Panc1 (cell line): ENCODE measurements at regions not wholly inside any gene's neighbourhood (a gene's known extent, or its start where the extent isn't known, plus 50 kb on each side); places are given as distances from the start of the nearest gene placed in this dataset.

Source experiments
- ATAC-seq: fragments of 200-7000 bp; cut with Tn5 transposase; 2 replicates; pipeline ENCODE4 v1.9.1; 2020; ENCODE audit warnings: mild to moderate bottlenecking, moderate library complexity
- BruUV-seq: library from RNA; stranded (reverse); fragments of 400-500 nt; replicated peaks from 2 replicates; lab custom pipeline; 2021; lab: Mats Ljungman, UMichigan
- CTCF ChIA-PET: fragments of 300-600 bp; sonication (Branson Sonifier 250); formaldehyde crosslinking; loops from one replicate; lab custom pipeline; 2022; ENCODE audit warnings: antibody characterized with exemption; lab: Charles Lee
- POLR2A ChIA-PET: fragments of 300-600 bp; sonication (Branson Sonifier 250); formaldehyde crosslinking; loops from one replicate; lab custom pipeline; 2022; ENCODE audit warnings: antibody characterized with exemption; lab: Charles Lee
- DNase-seq: peaks from one replicate; pipeline ENCODE4 v3.0.0-alpha.2; 2010; ENCODE audit warnings: low read depth, low spot score
- H3K27ac ChIP-seq: 2 replicates; pipeline ENCODE4 v1.5.1; 2011; ENCODE audit warnings: mild to moderate bottlenecking, low read length, inconsistent platforms
- H3K27me3 ChIP-seq: fragments of 200-500 bp; sonication (Bioruptor generic); 2 replicates; pipeline ENCODE4 v1.6.0; 2014; ENCODE audit warnings: low read length, inconsistent platforms; ENCODE audit not compliant: control insufficient read depth, insufficient read depth
- H3K36me3 ChIP-seq: fragments of 200-500 bp; sonication (Bioruptor generic); 2 replicates; pipeline ENCODE4 v1.5.1; 2014; ENCODE audit warnings: inconsistent platforms, mild to moderate bottlenecking, low read length, moderate library complexity; ENCODE audit not compliant: control insufficient read depth, insufficient read depth
- H3K4me1 ChIP-seq: 2 replicates; pipeline ENCODE4 v1.5.1; 2011; ENCODE audit warnings: inconsistent platforms, mild to moderate bottlenecking, low read length, moderate library complexity; ENCODE audit not compliant: control insufficient read depth, insufficient read depth
- H3K4me3 ChIP-seq, 2 experiments: 2 replicates each; pipeline ENCODE4 v1.5.1; 2011 to 2012; ENCODE audit warnings: low read depth in 2 of 2, low read length in 2 of 2, mild to moderate bottlenecking in 2 of 2, inconsistent platforms in 1 of 2, moderate library complexity in 1 of 2
- H3K9me3 ChIP-seq: fragments of 200-500 bp; sonication (Bioruptor generic); 2 replicates; pipeline ENCODE4 v1.5.1; 2014; ENCODE audit warnings: low read depth, mild to moderate bottlenecking, inconsistent platforms, low read length, moderate library complexity; ENCODE audit not compliant: control insufficient read depth, insufficient read depth
- CTCF ChIP-seq: fragments of 450-650 bp; IDR thresholded peaks from 2 replicates; pipeline ENCODE4 v1.5.1; 2017; ENCODE audit warnings: mild to moderate bottlenecking
- POLR2AphosphoS5 ChIP-seq: IDR thresholded peaks from 2 replicates; pipeline ENCODE4 v1.6.1; 2012; ENCODE audit warnings: mild to moderate bottlenecking, low read depth, low read length, moderate library complexity
- REST ChIP-seq, 2 experiments: IDR thresholded peaks; 2 replicates each; pipeline ENCODE4 v1.6.1; 2011 to 2012; ENCODE audit warnings: low read depth in 2 of 2, control low read depth in 1 of 2, low read length in 1 of 2, mild to moderate bottlenecking in 1 of 2, moderate library complexity in 1 of 2; ENCODE audit not compliant: insufficient read depth in 1 of 2
- SIN3A ChIP-seq: IDR thresholded peaks from 2 replicates; pipeline ENCODE4 v1.6.1; 2012; ENCODE audit warnings: low read depth, mild to moderate bottlenecking, low read length, moderate library complexity, borderline replicate concordance; ENCODE audit not compliant: insufficient read depth
- TCF7L2 ChIP-seq: IDR thresholded peaks from 2 replicates; pipeline ENCODE4 v1.6.1; 2011; ENCODE audit warnings: mild to moderate bottlenecking, low read depth, low read length, inconsistent platforms
- in situ Hi-C: cut with HindIII; loops from 2 replicates; pipeline ENCODE4 v1.10.0; 2016; ENCODE audit warnings: low sequenced_read_pairs, low pct_unique_long_range_greater_than_20kb
- intact Hi-C: fragments of 100-400 bp; cut with micrococcal nuclease; formaldehyde crosslinking; loops from one replicate; pipeline ENCODE4 v1.10.0; 2022; ENCODE audit not compliant: unreplicated experiment

DNA sequence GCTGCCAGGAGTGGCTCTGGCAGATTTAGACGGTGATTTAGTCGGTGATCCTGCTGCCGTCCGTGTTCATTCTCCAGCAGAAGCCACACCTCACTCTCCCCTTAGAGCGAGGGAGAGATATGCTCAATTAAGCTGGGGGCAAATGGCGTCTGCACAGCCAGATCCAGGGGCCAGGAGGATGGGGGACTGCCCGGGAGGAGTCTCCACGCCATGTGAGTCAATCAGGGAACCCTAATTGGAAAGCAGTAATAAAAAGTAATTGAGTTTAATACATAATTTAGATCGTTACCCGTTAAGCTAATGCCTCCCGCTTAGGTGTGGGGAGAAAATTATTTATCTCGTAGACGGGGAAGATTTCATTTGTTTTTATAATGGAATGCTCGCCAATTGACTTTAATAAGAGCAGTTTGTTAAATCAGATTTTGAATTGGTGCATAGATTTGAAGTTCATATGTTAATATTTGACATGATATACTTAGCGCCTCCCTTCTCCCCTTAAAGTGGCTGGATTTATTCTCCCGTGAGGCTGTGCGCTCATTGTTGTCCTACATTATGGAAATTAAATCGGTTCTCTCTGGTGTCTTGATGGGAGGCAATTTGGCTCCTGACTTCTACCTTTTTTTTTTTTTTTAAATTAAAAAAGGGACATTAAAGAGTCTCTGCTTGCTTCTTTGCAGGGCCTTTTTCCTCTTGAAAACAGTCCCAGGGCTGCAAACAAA, 104.9 kb upstream of the C14orf180 start:
- DNase-seq (no peak), ATAC-seq (no peak; the same call in 1 of the 2 replicates)
- H3K4me3 ChIP-seq, result no peak overlapping the region
- no peaks in the 10 kb centered on the region for H3K4me1 ChIP-seq
- H3K27ac ChIP-seq, result no peak overlapping the region
- no peaks in the 10 kb centered on the region for H3K9me3 ChIP-seq
- in situ Hi-C loops, result no loop called here
- POLR2A ChIA-PET, result no interaction called here
- no peak for TF ChIP-seq POLR2AphosphoS5
- no peak for TF ChIP-seq CTCF
- no peak for TF ChIP-seq TCF7L2
- no peak for TF ChIP-seq SIN3A
- TF ChIP-seq REST (IDR thresholded peaks at IDR 0.05; ENCODE audit: insufficient read depth in 1 of 2, low read depth in 2 of 2, low read length in 1 of 2), result no peak
- no peaks in the 10 kb centered on the region for H3K36me3 ChIP-seq
- no TSS peak for BruUV-seq
- CTCF ChIA-PET, result no interaction called here
- intact Hi-C loops, result no loop called here
- H3K27me3 ChIP-seq, result no peaks in the 10 kb centered on the region

- in situ Hi-C loops (no loop called here), intact Hi-C loops (no loop called here)
- ChIA-PET CTCF (no interaction called here), POLR2A (no interaction called here)
- no peak for ATAC-seq
- no peak for TF ChIP-seq POLR2AphosphoS5
- no peak for TF ChIP-seq REST (IDR thresholded peaks at IDR 0.05; ENCODE audit: insufficient read depth in 1 of 2, low read depth in 2 of 2, low read length in 1 of 2)
- TF ChIP-seq SIN3A, result no peak
- no peak for TF ChIP-seq CTCF
- TF ChIP-seq TCF7L2, result no peak
- Histone ChIP-seq H3K9me3 (no peaks in the 10 kb centered on the region), H3K36me3 (no peaks in the 10 kb centered on the region), H3K4me1 (no peaks in the 10 kb centered on the region), H3K27me3 (no peaks in the 10 kb centered on the region), H3K27ac (no peak overlapping the region), H3K4me3 (no peak overlapping the region)
- no peak for DNase-seq
- no TSS peak for BruUV-seq
These were observed 104.3 kb upstream of the C14orf180 start for GRCh38 chr14:104475256-104475655.
